Astrocyte (in vitro differentiated cells and primary cell): ENCODE measurements at regions not wholly inside any gene's neighbourhood (a gene's known extent, or its start where the extent isn't known, plus 50 kb on each side); places are given as distances from the start of the nearest gene placed in this dataset.
A peak's percentile ranks its signal among the peaks of the same experiment; 100 is the strongest.

Experiments used
- DNase-seq: peaks from one replicate; pipeline ENCODE4 v3.0.0-alpha.2; 2010; ENCODE audit warnings: low read depth
- FAIRE-seq: peaks from 2 replicates; lab custom pipeline; 2011; peaks lifted over from hg19 to GRCh38; lab: Jason Lieb, UNC
- H2AFZ ChIP-seq: 2 replicates; pipeline ENCODE4 v1.6.0; 2012; ENCODE audit warnings: low read depth, low read length, inconsistent platforms
- H3K27ac ChIP-seq: 2 replicates; pipeline ENCODE4 v1.5.1; 2011; ENCODE audit warnings: low read depth, low read length, inconsistent platforms
- H3K27me3 ChIP-seq: 2 replicates; pipeline ENCODE4 v1.6.0; 2011; ENCODE audit warnings: low read length, inconsistent platforms; ENCODE audit not compliant: insufficient read depth
- H3K36me3 ChIP-seq: 2 replicates; pipeline ENCODE4 v1.5.1; 2011; ENCODE audit warnings: low read length, inconsistent platforms; ENCODE audit not compliant: insufficient read depth
- H3K4me1 ChIP-seq: 2 replicates; pipeline ENCODE4 v1.5.1; 2011; ENCODE audit warnings: low read length, inconsistent platforms; ENCODE audit not compliant: insufficient read depth
- H3K4me2 ChIP-seq: 2 replicates; pipeline ENCODE4 v1.6.0; 2012; ENCODE audit warnings: low read length, inconsistent platforms
- H3K4me3 ChIP-seq: 2 replicates; pipeline ENCODE4 v1.5.1; 2011; ENCODE audit warnings: low read depth, mild to moderate bottlenecking, low read length, inconsistent platforms; ENCODE audit not compliant: insufficient read depth
- H3K79me2 ChIP-seq: 2 replicates; pipeline ENCODE4 v1.6.0; 2012; ENCODE audit warnings: mild to moderate bottlenecking, low read length, inconsistent platforms; ENCODE audit not compliant: insufficient read depth
- H3K9ac ChIP-seq: 2 replicates; pipeline ENCODE4 v1.6.0; 2012; ENCODE audit warnings: mild to moderate bottlenecking, low read length, inconsistent platforms
- H3K9me3 ChIP-seq: 2 replicates; pipeline ENCODE4 v1.5.1; 2012; ENCODE audit warnings: low read depth, mild to moderate bottlenecking, low read length, inconsistent platforms; ENCODE audit not compliant: insufficient read depth
- H4K20me1 ChIP-seq: 2 replicates; pipeline ENCODE4 v1.6.0; 2012; ENCODE audit warnings: low read length, inconsistent platforms; ENCODE audit not compliant: insufficient read depth
- H3K27ac Mint-ChIP-seq: one replicate; pipeline ENCODE4 v1.8.0; 2021; ENCODE audit warnings: mild to moderate bottlenecking, mixed read lengths; ENCODE audit not compliant: unreplicated experiment
- H3K27me3 Mint-ChIP-seq: one replicate; pipeline ENCODE4 v1.8.0; 2021; ENCODE audit warnings: low read depth, mixed read lengths; ENCODE audit not compliant: unreplicated experiment
- H3K36me3 Mint-ChIP-seq: one replicate; pipeline ENCODE4 v1.8.0; 2021; ENCODE audit warnings: low read depth, mixed read lengths; ENCODE audit not compliant: unreplicated experiment
- H3K4me1 Mint-ChIP-seq: one replicate; pipeline ENCODE4 v1.8.0; 2021; ENCODE audit warnings: low read depth, mixed read lengths; ENCODE audit not compliant: unreplicated experiment
- H3K4me3 Mint-ChIP-seq: one replicate; pipeline ENCODE4 v1.8.0; 2021; ENCODE audit warnings: mild to moderate bottlenecking, moderate library complexity, mixed read lengths; ENCODE audit not compliant: unreplicated experiment
- H3K9me3 Mint-ChIP-seq: one replicate; pipeline ENCODE4 v1.8.0; 2021; ENCODE audit warnings: mild to moderate bottlenecking, mixed read lengths; ENCODE audit not compliant: unreplicated experiment
- EZH2 ChIP-seq: IDR thresholded peaks from 2 replicates; pipeline ENCODE4 v1.6.1; 2012; ENCODE audit warnings: mild to moderate bottlenecking, low read length, inconsistent platforms; ENCODE audit not compliant: insufficient read depth
- TF ChIP-seq, protein P1 (sequence below): IDR thresholded peaks from 2 replicates; pipeline ENCODE4 v1.5.1; 2011; ENCODE audit warnings: low read depth, mild to moderate bottlenecking, inconsistent platforms, low read length, moderate library complexity; ENCODE audit not compliant: insufficient read depth

DNA sequence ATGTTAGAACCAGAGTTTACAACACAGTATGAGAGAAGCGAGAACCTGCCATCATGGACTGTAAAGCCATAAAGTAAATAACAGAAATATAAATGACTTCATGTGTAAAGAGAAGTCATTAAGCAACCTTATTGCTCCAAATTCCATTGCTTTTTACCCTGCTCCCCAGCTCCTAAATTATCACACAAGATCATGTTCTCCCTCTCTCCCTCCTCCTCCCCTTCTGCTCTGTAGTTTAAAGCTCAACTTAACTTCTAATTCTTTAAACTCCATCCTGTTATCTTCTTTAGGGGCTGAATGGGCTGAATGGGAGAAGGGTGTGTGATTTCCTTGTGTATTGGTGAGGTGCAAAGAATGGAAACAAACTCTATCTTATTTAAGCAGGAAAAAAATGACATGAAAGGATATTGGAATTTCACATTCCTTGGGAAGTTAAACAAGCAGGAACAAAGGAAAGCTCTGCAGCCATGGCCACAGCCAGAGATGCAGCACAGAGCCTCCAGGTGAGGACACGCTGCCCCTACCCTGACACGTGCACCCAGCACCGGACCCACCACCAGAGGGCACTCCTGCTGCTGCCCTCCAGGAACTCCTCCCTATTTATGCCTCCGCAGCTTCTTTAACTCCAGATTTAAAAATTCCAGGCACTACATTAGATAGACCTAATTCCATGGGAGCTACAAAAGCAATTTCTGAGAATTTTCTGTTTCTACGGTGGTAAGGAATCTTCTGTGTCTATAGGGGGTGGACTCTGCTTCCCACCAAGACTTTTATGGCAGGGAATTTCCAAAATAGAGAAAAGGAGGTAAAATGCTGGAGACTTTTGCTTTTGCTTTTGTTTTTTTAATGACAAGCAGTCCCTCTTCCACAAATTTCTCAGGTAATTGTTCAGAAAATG lies 76.9 kb upstream of the ABI3BP start:
- FAIRE-seq, result no peak
- no peaks in the 10 kb centered on the region for H3K27me3 Mint-ChIP-seq
- TF ChIP-seq, protein P1, sequence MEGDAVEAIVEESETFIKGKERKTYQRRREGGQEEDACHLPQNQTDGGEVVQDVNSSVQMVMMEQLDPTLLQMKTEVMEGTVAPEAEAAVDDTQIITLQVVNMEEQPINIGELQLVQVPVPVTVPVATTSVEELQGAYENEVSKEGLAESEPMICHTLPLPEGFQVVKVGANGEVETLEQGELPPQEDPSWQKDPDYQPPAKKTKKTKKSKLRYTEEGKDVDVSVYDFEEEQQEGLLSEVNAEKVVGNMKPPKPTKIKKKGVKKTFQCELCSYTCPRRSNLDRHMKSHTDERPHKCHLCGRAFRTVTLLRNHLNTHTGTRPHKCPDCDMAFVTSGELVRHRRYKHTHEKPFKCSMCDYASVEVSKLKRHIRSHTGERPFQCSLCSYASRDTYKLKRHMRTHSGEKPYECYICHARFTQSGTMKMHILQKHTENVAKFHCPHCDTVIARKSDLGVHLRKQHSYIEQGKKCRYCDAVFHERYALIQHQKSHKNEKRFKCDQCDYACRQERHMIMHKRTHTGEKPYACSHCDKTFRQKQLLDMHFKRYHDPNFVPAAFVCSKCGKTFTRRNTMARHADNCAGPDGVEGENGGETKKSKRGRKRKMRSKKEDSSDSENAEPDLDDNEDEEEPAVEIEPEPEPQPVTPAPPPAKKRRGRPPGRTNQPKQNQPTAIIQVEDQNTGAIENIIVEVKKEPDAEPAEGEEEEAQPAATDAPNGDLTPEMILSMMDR, result peak; percentile 25
- no peak for TF ChIP-seq EZH2
- H3K27ac Mint-ChIP-seq, result peak overlapping the region; percentile 77
- Histone ChIP-seq H3K4me1 (peaks cover 20% of the 10 kb centered on the region), H3K79me2 (no peaks in the 10 kb centered on the region), H3K4me2 (no peak overlapping the region), H3K9me3 (no peaks in the 10 kb centered on the region), H4K20me1 (no peaks in the 10 kb centered on the region), H2AFZ (no peak overlapping the region), H3K4me3 (no peak overlapping the region), H3K27ac (no peak overlapping the region), H3K36me3 (no peaks in the 10 kb centered on the region), H3K27me3 (no peaks in the 10 kb centered on the region), H3K9ac (no peak overlapping the region)
- no peaks in the 10 kb centered on the region for H3K36me3 Mint-ChIP-seq
- DNase-seq, result peak; percentile 15
- H3K4me3 Mint-ChIP-seq, result no peak overlapping the region
- peaks cover 29% of the 10 kb centered on the region for H3K4me1 Mint-ChIP-seq
- peaks cover 6% of the 10 kb centered on the region for H3K9me3 Mint-ChIP-seq

DNA sequence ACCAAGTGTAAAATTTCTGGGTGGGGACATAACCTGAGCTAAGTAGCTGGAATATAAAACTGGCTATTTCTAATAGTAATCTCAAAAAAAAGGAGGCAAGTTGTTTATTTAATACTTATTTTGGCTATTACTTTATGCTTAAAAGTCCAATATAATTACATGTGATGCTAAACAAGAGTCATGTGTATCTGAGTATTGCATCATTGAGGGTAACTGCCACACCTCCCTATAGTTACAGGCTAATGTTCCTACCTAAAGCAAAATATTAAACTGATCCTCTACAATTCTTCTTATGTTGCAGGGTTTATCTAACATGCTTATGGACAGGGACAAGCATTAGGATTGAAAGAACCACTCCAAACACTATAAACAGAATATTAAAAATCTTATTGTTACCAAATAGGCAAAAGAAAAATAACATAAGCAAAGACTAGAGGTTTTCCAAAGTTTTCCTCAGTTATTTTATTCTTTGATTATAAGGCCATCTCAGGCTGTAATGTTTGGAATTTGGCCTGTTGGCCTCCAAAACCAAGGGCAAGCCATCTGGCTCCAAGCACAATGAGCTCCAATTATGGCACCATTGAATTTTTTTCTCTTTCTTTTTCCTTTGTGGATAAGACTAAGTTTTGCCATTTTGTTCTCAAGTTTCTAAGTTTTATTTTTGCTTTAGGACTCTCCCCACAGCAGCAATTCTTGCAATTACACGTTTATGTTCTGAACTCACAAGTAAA lies 75.8 kb upstream of the ABI3BP start:
- no peak overlapping the region for H3K4me2 ChIP-seq
- Mint-ChIP-seq H3K36me3 (no peaks in the 10 kb centered on the region), H3K27me3 (no peaks in the 10 kb centered on the region), H3K4me3 (no peak overlapping the region), H3K4me1 (peaks cover 34% of the 10 kb centered on the region), H3K27ac (peak overlapping the region; percentile 55), H3K9me3 (peaks cover 2% of the 10 kb centered on the region)
- no peaks in the 10 kb centered on the region for H3K36me3 ChIP-seq
- H3K79me2 ChIP-seq, result no peaks in the 10 kb centered on the region
- H2AFZ ChIP-seq, result no peak overlapping the region
- H3K9me3 ChIP-seq, result no peaks in the 10 kb centered on the region
- no peak overlapping the region for H3K9ac ChIP-seq
- H3K27ac ChIP-seq, result no peak overlapping the region
- H3K4me1 ChIP-seq, result peaks cover 22% of the 10 kb centered on the region
- no peak overlapping the region for H3K4me3 ChIP-seq
- H4K20me1 ChIP-seq, result no peaks in the 10 kb centered on the region
- no peak for DNase-seq
- no peak for FAIRE-seq
- H3K27me3 ChIP-seq, result no peaks in the 10 kb centered on the region
- TF ChIP-seq, protein P1, result no peak
- no peak for TF ChIP-seq EZH2
